Keratinocyte (primary cell): ENCODE measurements at regions not wholly inside any gene's neighbourhood (a gene's known extent, or its start where the extent isn't known, plus 50 kb on each side); places are given as distances from the start of the nearest gene placed in this dataset.

Experiments used
- DNase-seq: peaks from one replicate; pipeline ENCODE4 v3.0.0-alpha.2; 2011; ENCODE audit warnings: low read depth, missing footprints, low spot score
- FAIRE-seq: peaks from 2 replicates; lab custom pipeline; 2011; peaks lifted over from hg19 to GRCh38; lab: Jason Lieb, UNC
- H2AFZ ChIP-seq: 2 replicates; pipeline ENCODE4 v1.6.0; 2012; ENCODE audit warnings: low read length, control low read depth, inconsistent platforms; ENCODE audit not compliant: control insufficient read depth
- H3K27ac ChIP-seq: 2 replicates; pipeline ENCODE4 v1.5.1; 2011; ENCODE audit warnings: low read length; ENCODE audit not compliant: control insufficient read depth, insufficient read depth
- H3K27me3 ChIP-seq: 3 replicates; pipeline ENCODE4 v1.6.0; 2011; ENCODE audit warnings: low read length; ENCODE audit not compliant: control insufficient read depth, insufficient read depth; ENCODE audit errors: extremely low read depth
- H3K36me3 ChIP-seq, 2 experiments: 2 replicates in 1 of 2; 3 replicates in 1 of 2; pipeline ENCODE4 v1.5.1; 2011; ENCODE audit warnings: low read length in 2 of 2, mild to moderate bottlenecking in 1 of 2; ENCODE audit not compliant: control insufficient read depth in 2 of 2, insufficient read depth in 2 of 2; ENCODE audit errors: extremely low read depth in 1 of 2
- H3K4me1 ChIP-seq: 3 replicates; pipeline ENCODE4 v1.5.1; 2011; ENCODE audit warnings: low read length; ENCODE audit not compliant: control insufficient read depth, insufficient read depth; ENCODE audit errors: extremely low read depth
- H3K4me2 ChIP-seq: 3 replicates; pipeline ENCODE4 v1.6.0; 2011; ENCODE audit warnings: low read depth, low read length; ENCODE audit not compliant: control insufficient read depth, insufficient read depth; ENCODE audit errors: extremely low read depth
- H3K4me3 ChIP-seq, 3 experiments: fragments of 200-600 bp in 1 of 3; sonication (generic) in 1 of 3; 2 replicates in 2 of 3; 3 replicates in 1 of 3; pipeline ENCODE4 v1.5.1; 2011 to 2016; ENCODE audit warnings: low read length in 3 of 3, mild to moderate bottlenecking in 3 of 3, control low read depth in 2 of 3, inconsistent platforms in 1 of 3, low read depth in 1 of 3, mixed read lengths in 1 of 3, mixed run types in 1 of 3, moderate library complexity in 1 of 3; ENCODE audit not compliant: control insufficient read depth in 2 of 3, insufficient read depth in 2 of 3; ENCODE audit errors: extremely low read depth in 1 of 3
- H3K79me2 ChIP-seq: 2 replicates; pipeline ENCODE4 v1.6.0; 2012; ENCODE audit warnings: low read length; ENCODE audit not compliant: control insufficient read depth, insufficient read depth
- H3K9ac ChIP-seq: 3 replicates; pipeline ENCODE4 v1.6.0; 2011; ENCODE audit warnings: low read length; ENCODE audit not compliant: control insufficient read depth, insufficient read depth; ENCODE audit errors: extremely low read depth
- H3K9me1 ChIP-seq: 3 replicates; pipeline ENCODE4 v1.6.0; 2011; ENCODE audit warnings: low read length; ENCODE audit not compliant: control insufficient read depth, insufficient read depth; ENCODE audit errors: extremely low read depth
- H3K9me3 ChIP-seq: 2 replicates; pipeline ENCODE4 v1.5.1; 2012; ENCODE audit warnings: low read depth, low read length; ENCODE audit not compliant: control insufficient read depth
- H4K20me1 ChIP-seq: 3 replicates; pipeline ENCODE4 v1.6.0; 2011; ENCODE audit warnings: low read length; ENCODE audit not compliant: control insufficient read depth, insufficient read depth; ENCODE audit errors: extremely low read depth
- EZH2 ChIP-seq: IDR thresholded peaks from one replicate; pipeline ENCODE4 v1.6.1; 2012; ENCODE audit warnings: inconsistent platforms, mild to moderate bottlenecking, low read length, moderate library complexity
- dilution Hi-C: fragments of 300-500 bp; cut with MboI; formaldehyde crosslinking; loops from one replicate; pipeline ENCODE4 v1.7.0; 2020; ENCODE audit warnings: low sequenced_read_pairs; ENCODE audit not compliant: extremely low pct_ligation_motif_present
- TF ChIP-seq, protein P1 (sequence below), 3 experiments: IDR thresholded peaks in 1 of 3; conservative IDR thresholded peaks in 1 of 3; optimal IDR thresholded peaks in 1 of 3; 2 replicates in 2 of 3; 3 replicates in 1 of 3; pipeline versions ENCODE3 to v1.5.1; 2011; ENCODE audit warnings: low read length in 3 of 3, mild to moderate bottlenecking in 3 of 3, moderate library complexity in 2 of 3, control low read depth in 1 of 3, inconsistent platforms in 1 of 3; ENCODE audit not compliant: insufficient read depth in 2 of 3; ENCODE audit errors: extremely low read depth in 1 of 3

DNA sequence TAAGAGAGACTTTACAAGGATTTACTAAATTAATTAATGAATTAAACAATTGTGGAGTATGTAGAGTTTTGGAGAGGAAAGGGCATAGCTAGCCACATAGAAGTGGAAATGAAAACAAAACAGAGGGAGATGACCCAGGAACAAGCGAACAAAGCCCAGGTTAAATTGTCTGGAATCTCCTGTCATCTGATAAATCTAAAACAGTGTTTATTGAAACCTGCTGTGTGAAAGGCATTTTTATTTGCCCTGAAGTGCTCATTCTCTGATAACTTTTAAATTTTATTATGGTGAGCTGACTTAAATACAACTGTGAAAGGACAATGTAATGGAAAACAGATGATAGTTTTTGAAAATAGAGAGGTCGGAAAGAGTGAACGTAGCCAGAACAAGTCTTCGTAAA is 682.8 kb upstream of the KIRREL3 start:
- Histone ChIP-seq H3K9me1 (no peaks in the 10 kb centered on the region), H4K20me1 (no peaks in the 10 kb centered on the region), H3K9me3 (no peaks in the 10 kb centered on the region), H3K27me3 (no peaks in the 10 kb centered on the region), H3K36me3 (no peaks in the 10 kb centered on the region), H3K4me2 (no peak overlapping the region), H3K79me2 (no peaks in the 10 kb centered on the region), H3K9ac (no peak overlapping the region), H2AFZ (no peak overlapping the region), H3K4me1 (no peaks in the 10 kb centered on the region), H3K27ac (no peak overlapping the region), H3K4me3 (no peak overlapping the region)
- DNase-seq (no peak), FAIRE-seq (no peak)
- TF ChIP-seq, protein P1, sequence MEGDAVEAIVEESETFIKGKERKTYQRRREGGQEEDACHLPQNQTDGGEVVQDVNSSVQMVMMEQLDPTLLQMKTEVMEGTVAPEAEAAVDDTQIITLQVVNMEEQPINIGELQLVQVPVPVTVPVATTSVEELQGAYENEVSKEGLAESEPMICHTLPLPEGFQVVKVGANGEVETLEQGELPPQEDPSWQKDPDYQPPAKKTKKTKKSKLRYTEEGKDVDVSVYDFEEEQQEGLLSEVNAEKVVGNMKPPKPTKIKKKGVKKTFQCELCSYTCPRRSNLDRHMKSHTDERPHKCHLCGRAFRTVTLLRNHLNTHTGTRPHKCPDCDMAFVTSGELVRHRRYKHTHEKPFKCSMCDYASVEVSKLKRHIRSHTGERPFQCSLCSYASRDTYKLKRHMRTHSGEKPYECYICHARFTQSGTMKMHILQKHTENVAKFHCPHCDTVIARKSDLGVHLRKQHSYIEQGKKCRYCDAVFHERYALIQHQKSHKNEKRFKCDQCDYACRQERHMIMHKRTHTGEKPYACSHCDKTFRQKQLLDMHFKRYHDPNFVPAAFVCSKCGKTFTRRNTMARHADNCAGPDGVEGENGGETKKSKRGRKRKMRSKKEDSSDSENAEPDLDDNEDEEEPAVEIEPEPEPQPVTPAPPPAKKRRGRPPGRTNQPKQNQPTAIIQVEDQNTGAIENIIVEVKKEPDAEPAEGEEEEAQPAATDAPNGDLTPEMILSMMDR (optimal IDR thresholded peaks at IDR 0.05 in 1 of 3, IDR thresholded peaks at IDR 0.05 in 1 of 3, conservative IDR thresholded peaks at IDR 0.05 in 1 of 3; ENCODE audit: extremely low read depth in 1 of 3, insufficient read depth in 2 of 3, low read length in 3 of 3): no peak
- TF ChIP-seq EZH2: no peak
- dilution Hi-C loops: no loop called here

DNA sequence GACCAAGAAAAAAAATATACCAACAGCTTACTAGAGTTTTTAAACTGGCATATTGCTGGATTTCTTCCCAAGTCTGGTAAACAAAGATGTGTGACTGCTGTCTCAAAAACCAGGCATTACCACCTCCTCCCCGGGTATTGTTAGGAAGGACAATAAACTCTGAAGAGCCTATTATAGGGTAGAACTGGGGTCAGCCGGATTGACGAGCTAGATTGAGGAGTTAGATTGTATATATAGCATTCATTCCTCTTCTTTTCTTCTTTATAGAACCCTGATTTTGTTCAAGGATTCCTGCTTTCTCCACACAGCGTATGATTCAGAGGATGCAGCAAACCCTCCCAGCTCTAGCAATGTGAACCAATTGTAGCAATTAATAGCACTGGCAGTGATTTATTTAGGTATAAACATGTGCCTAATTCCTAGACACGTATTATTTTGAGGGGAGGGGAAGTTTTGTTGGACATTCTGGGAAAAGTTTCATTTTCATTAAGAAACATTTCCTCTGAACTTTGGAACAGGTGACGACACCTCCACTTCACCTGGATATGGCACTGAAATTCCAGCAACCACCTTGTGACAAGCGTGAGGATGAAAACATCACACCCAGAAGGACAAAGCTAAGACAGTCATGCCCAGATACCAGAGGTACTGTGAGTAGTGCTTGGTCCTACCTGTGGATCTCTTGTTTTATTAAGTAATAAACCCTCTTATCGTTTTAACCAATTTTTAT is 679.4 kb upstream of the KIRREL3 start:
- Histone ChIP-seq H3K9me3 (no peaks in the 10 kb centered on the region), H2AFZ (no peak overlapping the region), H4K20me1 (no peaks in the 10 kb centered on the region), H3K9me1 (no peaks in the 10 kb centered on the region), H3K4me1 (no peaks in the 10 kb centered on the region), H3K4me2 (no peak overlapping the region), H3K79me2 (no peaks in the 10 kb centered on the region), H3K4me3 (no peak overlapping the region), H3K36me3 (no peaks in the 10 kb centered on the region), H3K27me3 (no peaks in the 10 kb centered on the region), H3K27ac (no peak overlapping the region), H3K9ac (no peak overlapping the region)
- dilution Hi-C loops: no loop called here
- no peak for FAIRE-seq
- TF ChIP-seq EZH2: no peak
- TF ChIP-seq, protein P1 (optimal IDR thresholded peaks at IDR 0.05 in 1 of 3, IDR thresholded peaks at IDR 0.05 in 1 of 3, conservative IDR thresholded peaks at IDR 0.05 in 1 of 3; ENCODE audit: extremely low read depth in 1 of 3, insufficient read depth in 2 of 3, low read length in 3 of 3): no peak
- DNase-seq: no peak
